GM23338 (cell line): ENCODE measurements at regions not wholly inside any gene's neighbourhood (a gene's known extent, or its start where the extent isn't known, plus 50 kb on each side); places are given as distances from the start of the nearest gene placed in this dataset.

Experiments used
- CREB1 ChIP-seq: fragments of 250-450 bp; sonication (Bioruptor Pico); IDR thresholded peaks from 2 replicates; pipeline ENCODE4 v1.5.0; 2020; ENCODE audit warnings: low read depth, mild to moderate bottlenecking, moderate library complexity
- CTCF ChIP-seq, 2 experiments: fragments of 200-600 bp in 1 of 2; sonication (generic) in 1 of 2; conservative IDR thresholded peaks; 2 replicates each; pipeline versions ENCODE4 v1.5.1 to v1.6.1; 2016 to 2017; ENCODE audit warnings: antibody characterized with exemption in 2 of 2, low read depth in 2 of 2, mild to moderate bottlenecking in 2 of 2, moderate library complexity in 1 of 2
- ETS1 ChIP-seq: IDR thresholded peaks from 2 replicates; pipeline ENCODE4 v1.6.1; 2016; ENCODE audit warnings: antibody characterized with exemption
- EZH2 ChIP-seq: fragments of 200-600 bp; sonication (generic); IDR thresholded peaks from one replicate; pipeline ENCODE4 v1.8.0; 2017; ENCODE audit warnings: antibody characterized with exemption, mild to moderate bottlenecking, low read depth; ENCODE audit not compliant: unreplicated experiment
- EZH2phosphoT487 ChIP-seq: fragments of 200-600 bp; sonication (generic); IDR thresholded peaks from one replicate; pipeline ENCODE4 v1.8.1; 2018; ENCODE audit warnings: antibody characterized with exemption; ENCODE audit not compliant: unreplicated experiment
- JUNB ChIP-seq: IDR thresholded peaks from one replicate; pipeline ENCODE4 v1.6.1; 2016; ENCODE audit warnings: antibody characterized with exemption; ENCODE audit not compliant: unreplicated experiment
- POLR2AphosphoS5 ChIP-seq: IDR thresholded peaks from 2 replicates; pipeline ENCODE4 v1.6.1; 2016; ENCODE audit warnings: antibody characterized with exemption, low read depth
- REST ChIP-seq: IDR thresholded peaks from one replicate; pipeline ENCODE4 v1.6.1; 2018; ENCODE audit warnings: antibody characterized with exemption; ENCODE audit not compliant: unreplicated experiment
- STAT1 ChIP-seq: IDR thresholded peaks from one replicate; pipeline ENCODE4 v1.6.1; 2016; ENCODE audit warnings: antibody characterized with exemption; ENCODE audit not compliant: unreplicated experiment
- ZNF331 ChIP-seq: fragments of 250-450 bp; sonication (Bioruptor Pico); IDR thresholded peaks from 2 replicates; pipeline ENCODE4 v1.5.0; 2020; ENCODE audit warnings: low read depth, mild to moderate bottlenecking, moderate library complexity
- ZNF462 ChIP-seq: fragments of 250-450 bp; sonication (Bioruptor Pico); IDR thresholded peaks from 2 replicates; pipeline ENCODE4 v1.5.0; 2020; ENCODE audit warnings: mild to moderate bottlenecking, moderate library complexity

- TF ChIP-seq EZH2phosphoT487 (no peak), ZNF462 (no peak), REST (no peak), STAT1 (no peak), POLR2AphosphoS5 (no peak), CTCF (conservative IDR thresholded peaks at IDR 0.05; ENCODE audit: low read depth in 2 of 2) (no peak), EZH2 (no peak), JUNB (no peak), CREB1 (CRISPR knock-in tag) (no peak), ETS1 (no peak), ZNF331 (CRISPR knock-in tag) (no peak)
Observed at GRCh38 chr21:36214561-36214960, 57.9 kb downstream of the DOP1B start.
